A673 (cell line): ENCODE measurements at regions not wholly inside any gene's neighbourhood (a gene's known extent, or its start where the extent isn't known, plus 50 kb on each side); places are given as distances from the start of the nearest gene placed in this dataset.

Source experiments
- BruUV-seq: library from RNA; stranded (reverse); fragments of 400-500 nt; replicated peaks from 2 replicates; lab custom pipeline; 2021; lab: Mats Ljungman, UMichigan
- CTCF ChIA-PET: fragments of 300-600 bp; sonication (Branson Sonifier 250); formaldehyde crosslinking; loops from one replicate; lab custom pipeline; 2022; ENCODE audit warnings: antibody characterized with exemption; lab: Charles Lee
- POLR2A ChIA-PET: fragments of 300-600 bp; sonication (Branson Sonifier 250); formaldehyde crosslinking; loops from one replicate; lab custom pipeline; 2022; ENCODE audit warnings: antibody characterized with exemption; ENCODE audit not compliant: low non-redundant PET; lab: Charles Lee
- DNase-seq: peaks from one replicate; pipeline ENCODE4 v3.0.0-alpha.2; 2015; ENCODE audit warnings: low spot score
- H3K27ac ChIP-seq: fragments of 200-600 bp; sonication (generic); 2 replicates; pipeline ENCODE4 v1.5.1; 2016; ENCODE audit warnings: mixed run types, low read depth, mild to moderate bottlenecking, mixed read lengths, antibody characterized with exemption, low read length; ENCODE audit not compliant: poor library complexity, severe bottlenecking
- H3K27me3 ChIP-seq: fragments of 200-600 bp; sonication (generic); replicated peaks from 2 replicates; pipeline ENCODE4 v1.6.1; 2017; ENCODE audit warnings: mixed run types, low read depth, mild to moderate bottlenecking, mixed read lengths, antibody characterized with exemption, low read length; ENCODE audit not compliant: insufficient read depth, poor library complexity
- H3K36me3 ChIP-seq: fragments of 200-600 bp; sonication (generic); 2 replicates; pipeline ENCODE4 v1.6.1; 2016; ENCODE audit warnings: mixed run types, mild to moderate bottlenecking, mixed read lengths, antibody characterized with exemption, low read length; ENCODE audit not compliant: insufficient read depth, poor library complexity, severe bottlenecking
- H3K4me1 ChIP-seq: fragments of 200-600 bp; sonication (generic); 2 replicates; pipeline ENCODE4 v1.6.1; 2017; ENCODE audit warnings: mixed run types, mild to moderate bottlenecking, mixed read lengths, antibody characterized with exemption, low read length; ENCODE audit not compliant: insufficient read depth, poor library complexity, severe bottlenecking
- H3K4me3 ChIP-seq: fragments of 200-600 bp; sonication (generic); 2 replicates; pipeline ENCODE4 v1.5.1; 2016; ENCODE audit warnings: low read depth, mixed run types, mild to moderate bottlenecking, mixed read lengths, low read length; ENCODE audit not compliant: poor library complexity, severe bottlenecking
- H3K9me3 ChIP-seq: fragments of 200-600 bp; sonication (generic); 2 replicates; pipeline ENCODE4 v1.6.1; 2016; ENCODE audit warnings: mixed run types, low read depth, mild to moderate bottlenecking, mixed read lengths, antibody characterized with exemption, low read length; ENCODE audit not compliant: poor library complexity, severe bottlenecking
- CTCF ChIP-seq: fragments of 300-800, 200-600 bp; sonication (generic); conservative IDR thresholded peaks from 2 replicates; pipeline ENCODE4 v1.5.1; 2017; ENCODE audit warnings: low read depth, mild to moderate bottlenecking, antibody characterized with exemption, low read length, moderate library complexity, mixed read lengths
- EZH2 ChIP-seq: fragments of 200-600 bp; sonication (generic); IDR thresholded peaks from 2 replicates; pipeline ENCODE4 v1.6.1; 2017; ENCODE audit warnings: borderline replicate concordance, low read depth, mild to moderate bottlenecking, mixed read lengths, antibody characterized with exemption, low read length; ENCODE audit not compliant: poor library complexity, severe bottlenecking
- intact Hi-C: fragments of 100-400 bp; cut with micrococcal nuclease; formaldehyde crosslinking; loops from one replicate; pipeline ENCODE4 v1.10.0; 2022; ENCODE audit not compliant: unreplicated experiment

DNA sequence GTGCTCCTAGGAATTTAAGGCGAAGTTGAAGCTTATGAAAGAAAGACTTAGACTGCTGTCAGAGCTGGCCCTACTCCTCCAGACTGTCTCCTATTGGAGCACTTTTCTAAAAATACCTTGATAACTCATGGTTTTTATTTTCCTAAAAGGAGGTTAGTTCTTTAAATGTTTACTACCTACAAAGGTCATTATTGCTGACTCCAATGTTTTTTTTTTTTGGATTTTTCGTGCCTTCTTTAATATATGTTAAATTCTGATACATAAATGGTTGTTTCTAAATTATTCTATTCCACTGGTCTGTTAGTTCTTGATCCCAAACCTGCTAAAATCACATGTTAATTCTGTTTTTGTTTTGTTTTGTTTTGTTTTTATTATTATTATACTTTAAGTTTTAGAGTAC is 227.6 kb upstream of the FTMT start:
- TF ChIP-seq EZH2 = no peak
- no peak for TF ChIP-seq CTCF
- intact Hi-C loops = no loop called here
- BruUV-seq = no TSS peak
- no peak overlapping the region for H3K4me3 ChIP-seq
- H3K27me3 ChIP-seq = no peaks in the 10 kb centered on the region
- H3K36me3 ChIP-seq = no peaks in the 10 kb centered on the region
- no peak for DNase-seq
- no peak overlapping the region for H3K27ac ChIP-seq
- H3K9me3 ChIP-seq = no peaks in the 10 kb centered on the region
- peaks cover 4% of the 10 kb centered on the region for H3K4me1 ChIP-seq
- ChIA-PET POLR2A (no interaction called here), CTCF (no interaction called here)

DNA sequence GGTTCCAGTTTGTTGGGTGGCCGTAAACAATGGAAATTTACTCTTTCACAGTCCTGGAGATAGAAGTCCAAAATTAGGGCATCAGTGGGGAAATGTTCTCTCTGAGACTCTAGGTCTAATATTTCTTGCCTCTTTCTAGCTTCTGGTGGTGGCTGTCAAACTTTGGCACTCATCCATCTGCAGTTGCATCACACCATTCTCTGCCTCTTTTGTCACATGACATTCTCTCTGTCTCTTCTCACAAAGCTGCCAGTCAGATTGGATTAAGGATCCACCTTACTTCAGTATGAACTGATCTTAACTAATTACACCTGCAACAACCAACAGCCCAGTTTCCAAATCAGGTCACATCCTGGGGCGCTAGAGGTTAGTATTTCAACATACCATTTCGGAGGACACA is 222.9 kb upstream of the FTMT start:
- DNase-seq = peak; percentile 40
- no peaks in the 10 kb centered on the region for H3K36me3 ChIP-seq
- H3K27ac ChIP-seq = no peak overlapping the region
- no peaks in the 10 kb centered on the region for H3K27me3 ChIP-seq
- no peaks in the 10 kb centered on the region for H3K9me3 ChIP-seq
- CTCF ChIA-PET = no interaction called here
- TF ChIP-seq CTCF (no peak), EZH2 (no peak)
- H3K4me3 ChIP-seq = no peak overlapping the region
- no TSS peak for BruUV-seq
- POLR2A ChIA-PET = no interaction called here
- intact Hi-C loops = no loop called here
- H3K4me1 ChIP-seq = peaks cover 4% of the 10 kb centered on the region

DNA sequence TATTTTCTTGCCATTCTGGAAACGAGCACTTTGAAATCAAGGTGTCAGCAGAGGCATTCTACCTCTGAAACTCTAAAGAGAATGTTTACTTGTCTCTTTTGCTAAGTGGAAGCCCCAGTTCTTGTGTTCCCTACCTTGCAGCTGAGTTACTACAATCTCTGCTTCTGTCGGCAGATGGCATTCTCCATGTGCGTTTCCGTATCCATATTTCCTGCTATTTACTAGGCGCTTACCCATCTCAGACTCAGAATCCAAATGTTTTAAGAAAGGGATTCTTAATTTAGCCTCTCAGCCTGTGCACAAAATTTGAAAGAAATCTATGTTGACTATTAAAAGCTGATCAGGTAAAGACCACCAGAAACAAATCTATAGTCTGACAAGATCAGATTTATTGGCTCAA is 221.3 kb upstream of the FTMT start:
- intact Hi-C loops = loop anchor here (10.0 kb wide), 1 partner anchor 314 kb away; no protein-coding TSS in a partner anchor
- POLR2A ChIA-PET = no interaction called here
- no peaks in the 10 kb centered on the region for H3K27me3 ChIP-seq
- no TSS peak for BruUV-seq
- H3K36me3 ChIP-seq = no peaks in the 10 kb centered on the region
- no peak overlapping the region for H3K4me3 ChIP-seq
- H3K9me3 ChIP-seq = no peaks in the 10 kb centered on the region
- H3K4me1 ChIP-seq = peaks cover 4% of the 10 kb centered on the region
- CTCF ChIA-PET = no interaction called here
- peak; percentile 3 for DNase-seq
- no peak for TF ChIP-seq EZH2
- peak; percentile 33; the same call in 1 of the 2 replicates for TF ChIP-seq CTCF
- H3K27ac ChIP-seq = no peak overlapping the region
